Adrenal gland (tissue), 9 donors: ENCODE measurements at regions not wholly inside any gene's neighbourhood (a gene's known extent, or its start where the extent isn't known, plus 50 kb on each side); places are given as distances from the start of the nearest gene placed in this dataset.
"Not testable (repeated sequence)": the region's sequence is repeated elsewhere in the genome, so short reads cannot be mapped to it uniquely, and the experiment has no call there.

Source experiments
- DNase-seq, 7 donors: peaks; one replicate each; pipeline ENCODE4 v3.0.0-alpha.2; 2019 to 2020
- H3K27ac ChIP-seq, 5 donors: fragments of 200-600 bp; sonication (generic) in 4 of 5; 1 replicate in 3 of 5; 2 replicates in 2 of 5; pipeline versions ENCODE4 v1.5.1 to v1.8.0; 2016 to 2020; ENCODE audit warnings: mild to moderate bottlenecking in 1 of 5
- H3K27me3 ChIP-seq: fragments of 200-600 bp; 2 replicates; pipeline ENCODE4 v1.8.0; 2021
- H3K36me3 ChIP-seq, 2 donors: fragments of 200-600 bp; replicated peaks in 1 of 2; 1 replicate in 1 of 2; 2 replicates in 1 of 2; pipeline versions ENCODE4 v1.5.1 to v1.8.0; 2018 to 2022
- H3K4me1 ChIP-seq, 2 donors: fragments of 200-600 bp; replicated peaks in 1 of 2; 1 replicate in 1 of 2; 2 replicates in 1 of 2; pipeline versions ENCODE4 v1.5.1 to v1.8.0; 2018 to 2021
- H3K4me3 ChIP-seq, 4 donors: fragments of 200-600 bp; sonication (generic) in 3 of 4; one replicate each; pipeline ENCODE4 v1.5.1; 2016 to 2018
- H3K9me3 ChIP-seq, 3 donors: fragments of 200-600 bp; sonication (generic) in 1 of 3; replicated peaks in 1 of 3; 1 replicate in 2 of 3; 2 replicates in 1 of 3; pipeline versions ENCODE4 v1.5.1 to v1.8.0; 2016 to 2021
- POLR2A ChIP-seq, 2 donors: fragments of 450-650 bp; IDR thresholded peaks; one replicate each; pipeline ENCODE4 v1.6.1; 2017; ENCODE audit warnings: antibody characterized with exemption in 2 of 2, mild to moderate bottlenecking in 2 of 2, moderate library complexity in 1 of 2
- WGBS, 4 donors: extraction: QIAGEN DNeasy Blood & Tissue Kit in 2 of 4; methylation state at CpG; one replicate each; pipeline versions ENCODE4 v1.1.5 to v1.1.7; 2013 to 2017; 5-methylcytosine and 5-hydroxymethylcytosine counted together
- intact Hi-C, 2 donors: fragments of 100-400 bp; cut with DNase I; formaldehyde crosslinking; loops; one replicate each; pipeline versions ENCODE4 v1.14.1 to v1.15.0; 2022 to 2023
- TF ChIP-seq, protein P1 (sequence below), 6 experiments: fragments of 450-650 bp in 4 of 6; fragments of 200-600 bp in 2 of 6; sonication (generic) in 1 of 6; IDR thresholded peaks; 1 replicate in 5 of 6; 2 replicates in 1 of 6; pipeline versions ENCODE4 v1.5.1 to v1.8.0; 2016 to 2021; ENCODE audit warnings: antibody characterized with exemption in 6 of 6, mild to moderate bottlenecking in 2 of 6, moderate library complexity in 1 of 6
- donor health status: healthy with polysubstance abuse.
- donor health status: Bipolar disorder and iron deficiency.
- donor health status: DM: yes; HTN: yes; CAD: no.
- donor health status: DM: no; HTN: no; CAD: no.
- donor health status: DM: no; HTN: no; CAD: no.

DNA sequence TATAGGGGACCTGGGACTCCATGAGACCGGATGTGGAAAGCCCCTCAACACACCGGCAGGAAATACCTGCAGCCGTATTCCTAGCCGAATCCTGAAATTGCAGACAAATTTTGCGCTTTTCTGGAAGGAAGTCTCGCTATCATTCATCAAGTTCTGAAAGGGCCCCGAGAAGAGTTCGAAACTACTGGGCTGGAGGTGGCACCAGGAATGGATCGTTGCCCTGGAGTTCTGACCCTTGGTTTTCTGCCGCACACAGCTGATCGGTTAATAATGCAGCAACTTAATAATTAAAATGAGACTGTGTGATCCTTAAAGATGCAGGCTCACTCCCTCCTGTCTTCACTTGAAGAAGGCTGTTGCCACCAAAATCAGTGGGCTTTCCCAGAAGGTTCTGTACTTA is 55.7 kb upstream of the MRTFB start:
- no peaks in the 10 kb centered on the region for H3K27me3 ChIP-seq
- TF ChIP-seq, protein P1, sequence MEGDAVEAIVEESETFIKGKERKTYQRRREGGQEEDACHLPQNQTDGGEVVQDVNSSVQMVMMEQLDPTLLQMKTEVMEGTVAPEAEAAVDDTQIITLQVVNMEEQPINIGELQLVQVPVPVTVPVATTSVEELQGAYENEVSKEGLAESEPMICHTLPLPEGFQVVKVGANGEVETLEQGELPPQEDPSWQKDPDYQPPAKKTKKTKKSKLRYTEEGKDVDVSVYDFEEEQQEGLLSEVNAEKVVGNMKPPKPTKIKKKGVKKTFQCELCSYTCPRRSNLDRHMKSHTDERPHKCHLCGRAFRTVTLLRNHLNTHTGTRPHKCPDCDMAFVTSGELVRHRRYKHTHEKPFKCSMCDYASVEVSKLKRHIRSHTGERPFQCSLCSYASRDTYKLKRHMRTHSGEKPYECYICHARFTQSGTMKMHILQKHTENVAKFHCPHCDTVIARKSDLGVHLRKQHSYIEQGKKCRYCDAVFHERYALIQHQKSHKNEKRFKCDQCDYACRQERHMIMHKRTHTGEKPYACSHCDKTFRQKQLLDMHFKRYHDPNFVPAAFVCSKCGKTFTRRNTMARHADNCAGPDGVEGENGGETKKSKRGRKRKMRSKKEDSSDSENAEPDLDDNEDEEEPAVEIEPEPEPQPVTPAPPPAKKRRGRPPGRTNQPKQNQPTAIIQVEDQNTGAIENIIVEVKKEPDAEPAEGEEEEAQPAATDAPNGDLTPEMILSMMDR (IDR thresholded peaks at IDR 0.05): no peak
- TF ChIP-seq POLR2A (IDR thresholded peaks at IDR 0.05): no peak
- peak overlapping the region in 1 of 4 donors; percentile 41 for H3K4me3 ChIP-seq
- no peaks in the 10 kb centered on the region for H3K36me3 ChIP-seq
- intact Hi-C loops: no loop called here
- H3K4me1 ChIP-seq: peaks cover 26 to 44% of the 10 kb centered on the region in 2 donors
- DNase-seq: peak in 1 of 7 donors; percentile 45
- no peaks in the 10 kb centered on the region for H3K9me3 ChIP-seq
- H3K27ac ChIP-seq: peak overlapping the region in 4 of 5 donors; percentile 42 to 84 (median 82)
- WGBS, 4 donors: 31 to 50% (median 46%) methylated on average over 9 to 11 of the region's 11 CpGs

DNA sequence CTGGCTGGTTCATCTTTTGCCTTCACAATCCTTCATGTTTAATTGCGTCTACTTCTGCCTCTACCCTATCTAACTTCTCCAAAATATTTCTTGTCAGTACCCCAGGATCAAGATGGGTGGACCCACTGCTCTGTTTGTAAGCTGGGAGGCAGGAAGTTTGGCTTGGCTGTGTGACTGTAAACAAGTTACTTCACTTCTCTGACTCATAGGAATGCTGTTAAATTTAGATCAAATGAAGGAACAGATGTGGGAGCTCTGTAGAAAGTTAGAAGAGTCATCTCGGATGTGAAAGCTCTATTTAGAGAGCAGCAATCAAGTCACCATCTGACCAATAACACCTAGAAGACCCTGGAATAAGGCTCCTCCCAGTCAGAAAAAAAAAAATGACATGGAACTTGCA is 55.2 kb upstream of the MRTFB start:
- no peaks in the 10 kb centered on the region for H3K27me3 ChIP-seq
- peak in 6 of 7 donors; percentile 56 to 74 (median 62) for DNase-seq
- H3K4me3 ChIP-seq: peak overlapping the region in 1 of 4 donors; percentile 41
- TF ChIP-seq, protein P1 (IDR thresholded peaks at IDR 0.05): no peak
- peak in 1 of 2 donors; percentile 30 for TF ChIP-seq POLR2A (IDR thresholded peaks at IDR 0.05)
- 11 to 24% (median 21%) methylated on average over 2 of the region's 2 CpGs for WGBS, 4 donors
- H3K36me3 ChIP-seq: no peaks in the 10 kb centered on the region
- intact Hi-C loops: no loop called here
- peaks cover 26 to 44% of the 10 kb centered on the region in 2 donors for H3K4me1 ChIP-seq
- H3K27ac ChIP-seq: peak overlapping the region in 4 of 5 donors; percentile 42 to 84 (median 82)
- H3K9me3 ChIP-seq: no peaks in the 10 kb centered on the region

DNA sequence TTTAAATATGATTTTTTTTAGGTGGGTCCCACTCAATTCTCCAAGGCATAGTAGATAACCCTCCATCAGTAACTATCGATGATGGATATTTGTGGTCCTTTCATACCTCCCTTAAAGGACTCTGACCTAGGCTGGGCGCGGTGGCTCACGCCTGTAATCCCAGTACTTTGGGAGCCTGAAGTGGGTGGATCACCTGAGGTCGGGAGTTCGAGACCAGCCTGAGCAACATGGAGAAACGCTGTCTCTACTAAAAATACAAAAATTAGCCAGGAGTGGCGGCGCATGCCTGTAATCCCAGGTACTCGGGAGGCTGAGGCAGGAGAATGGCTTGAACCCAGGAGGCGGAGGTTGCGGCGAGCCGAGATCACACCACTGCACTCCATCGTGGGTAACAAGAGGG is 54.8 kb upstream of the MRTFB start:
- H3K27ac ChIP-seq: peak overlapping the region in 3 of 5 donors; percentile 63 to 84 (median 83)
- H3K4me1 ChIP-seq: peaks cover 26 to 42% of the 10 kb centered on the region in 2 donors
- DNase-seq: not testable (repeated sequence)

DNA sequence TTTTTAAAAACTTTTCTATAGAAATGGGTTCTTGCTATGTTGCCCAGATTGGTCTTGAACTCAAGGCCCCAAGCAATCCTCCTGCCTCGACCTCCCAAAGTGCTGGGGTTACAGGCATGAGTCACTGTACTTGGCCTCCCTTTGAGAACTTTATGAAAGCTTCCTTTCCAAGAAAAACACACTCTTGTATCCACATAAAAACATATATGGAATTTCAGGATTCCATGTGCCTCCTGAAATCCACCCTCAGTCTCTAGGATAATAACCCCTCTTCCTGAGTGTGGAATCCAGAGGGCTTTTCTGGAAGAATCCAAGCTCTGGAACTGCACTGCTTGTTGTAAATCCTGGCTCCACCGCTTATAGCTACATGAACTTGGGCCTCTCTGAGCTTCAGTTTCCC is 53.2 kb upstream of the MRTFB start:
- TF ChIP-seq, protein P1 (IDR thresholded peaks at IDR 0.05): no peak
- TF ChIP-seq POLR2A (IDR thresholded peaks at IDR 0.05): no peak
- Histone ChIP-seq H3K27ac (no peak overlapping the region), H3K4me1 (peaks cover 14 to 31% of the 10 kb centered on the region in 2 donors), H3K4me3 (no peak overlapping the region), H3K27me3 (no peaks in the 10 kb centered on the region), H3K9me3 (no peaks in the 10 kb centered on the region), H3K36me3 (no peaks in the 10 kb centered on the region)
- 69 to 81% (median 78%) methylated on average over 2 of the region's 2 CpGs for WGBS, 4 donors
- DNase-seq: no peak
- intact Hi-C loops: no loop called here

More for the DNA sequence above, 54.8 kb upstream of the MRTFB start:
- H3K27me3 ChIP-seq, intact Hi-C loops, H3K4me3 ChIP-seq, H3K36me3 ChIP-seq, H3K9me3 ChIP-seq: not testable (repeated sequence)
- 88 to 93% (median 92%) methylated on average over 14 to 15 of the region's 15 CpGs for WGBS, 4 donors

DNA sequence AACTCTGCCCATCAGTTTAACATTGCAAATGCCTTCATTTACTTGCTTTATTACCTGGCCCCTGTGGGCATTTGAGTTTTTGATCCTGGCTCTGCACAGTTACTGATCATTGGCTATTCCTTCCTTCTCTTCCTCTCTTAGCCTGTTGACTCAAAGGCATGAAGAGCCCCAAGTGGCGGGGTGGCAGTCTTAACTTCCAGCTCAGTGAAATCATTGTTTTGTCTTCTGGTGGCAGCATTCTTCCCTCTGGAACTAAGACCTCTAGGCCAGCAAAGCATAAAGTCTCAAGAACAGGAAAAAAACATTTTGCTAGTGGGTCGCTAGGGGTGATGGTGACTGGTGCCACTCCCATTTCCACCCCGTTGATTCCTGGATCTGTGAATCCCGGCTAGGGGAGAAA is 52.3 kb upstream of the MRTFB start:
- H3K27ac ChIP-seq: no peak overlapping the region
- no peak for DNase-seq

More for the DNA sequence above, 52.3 kb upstream of the MRTFB start:
- WGBS, 4 donors: 84 to 90% (median 86%) methylated on average over 4 of the region's 4 CpGs
- peaks cover 7 to 23% of the 10 kb centered on the region in 2 donors for H3K4me1 ChIP-seq
- TF ChIP-seq, protein P1 (IDR thresholded peaks at IDR 0.05): no peak
- no peak for TF ChIP-seq POLR2A (IDR thresholded peaks at IDR 0.05)
- intact Hi-C loops: no loop called here
- H3K9me3 ChIP-seq: no peaks in the 10 kb centered on the region
- H3K27me3 ChIP-seq: no peaks in the 10 kb centered on the region
- no peak overlapping the region for H3K4me3 ChIP-seq
- H3K36me3 ChIP-seq: no peaks in the 10 kb centered on the region
